ENCODE measurements at regions not wholly inside any gene's neighbourhood (a gene's known extent, or its start where the extent isn't known, plus 50 kb on each side); places are given as distances from the start of the nearest gene placed in this dataset.

- intact Hi-C loops (cut with DNase I), result no loop called here
- no peak for DNase-seq (ENCODE audit: missing footprints)
- ATAC-seq, result no peak
These were observed 409.7 kb upstream of the PRMT6 start for GRCh38 chr1:106646816-106647215.

GRCh38 chr1:106651028-106651762 lies 405.3 kb upstream of the PRMT6 start:
- DNase-seq (ENCODE audit: missing footprints), result no peak
- no peak for ATAC-seq
- intact Hi-C loops (cut with DNase I), result no loop called here

DNA sequence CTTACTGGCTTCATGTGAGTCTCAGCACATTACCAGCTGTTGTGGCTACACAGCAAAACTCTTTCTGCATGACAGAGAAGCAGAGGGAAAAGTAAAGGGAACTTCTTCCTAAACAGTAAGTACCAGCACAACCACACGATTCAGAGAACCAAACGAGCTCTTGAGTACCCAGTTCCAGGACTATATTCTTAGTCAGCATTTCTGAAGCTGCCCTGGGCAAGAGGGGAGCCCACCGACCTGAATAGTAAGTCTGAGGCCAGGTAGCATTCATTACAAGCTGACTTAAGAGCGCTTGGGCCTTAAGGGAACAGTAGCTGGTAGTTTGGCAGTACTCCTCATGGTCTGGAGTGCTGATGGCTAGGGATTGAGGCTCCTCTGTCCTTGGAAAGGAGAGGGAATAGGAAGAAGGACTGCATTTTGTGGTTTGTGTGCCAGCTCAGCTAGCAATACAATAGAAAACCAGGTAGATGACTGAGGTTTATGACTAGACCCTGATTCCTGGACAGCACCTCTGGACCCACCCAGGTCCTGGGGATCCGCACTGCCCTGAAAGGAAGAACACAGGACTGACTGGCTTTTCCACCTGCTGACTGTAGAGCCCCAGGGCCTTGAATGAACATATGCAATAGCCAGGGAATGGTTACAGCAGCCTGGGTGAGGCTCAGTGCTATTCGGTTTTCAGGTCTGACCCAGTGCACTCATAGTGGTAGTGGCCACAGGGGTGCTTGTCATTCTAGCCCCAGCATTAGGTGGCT lies 396.8 kb upstream of the PRMT6 start:
- intact Hi-C loops (cut with DNase I), result no loop called here
- DNase-seq (ENCODE audit: missing footprints) (no peak), ATAC-seq (no peak)

GRCh38 chr1:106675558-106675957 lies 380.9 kb upstream of the PRMT6 start:
- ATAC-seq (no peak), DNase-seq (ENCODE audit: missing footprints) (no peak)

GRCh38 chr1:106676021-106676420 lies 380.5 kb upstream of the PRMT6 start:
- intact Hi-C loops (cut with DNase I), result no loop called here
- ATAC-seq (no peak), DNase-seq (ENCODE audit: missing footprints) (no peak)

More at GRCh38 chr1:106675558-106675957, 380.9 kb upstream of the PRMT6 start:
- intact Hi-C loops (cut with DNase I), result no loop called here

DNA sequence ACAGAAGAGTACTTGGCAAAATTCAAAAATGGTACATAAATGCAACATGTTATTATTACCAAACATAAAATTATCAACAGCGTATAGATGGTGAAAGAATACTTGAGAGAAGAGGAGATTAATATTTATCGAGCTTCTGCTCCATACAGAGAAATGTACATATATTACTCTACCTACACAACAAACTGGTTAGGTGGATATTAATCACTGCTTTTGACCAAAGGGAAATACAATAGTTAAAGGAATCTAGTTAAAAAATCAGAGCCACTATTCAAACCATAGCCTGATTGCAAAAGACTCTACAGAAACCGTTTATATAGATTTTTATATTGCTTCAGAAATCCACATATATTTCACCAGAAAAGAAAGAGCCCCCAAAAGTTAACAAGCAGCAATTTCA lies 379.3 kb upstream of the PRMT6 start:
- DNase-seq (ENCODE audit: missing footprints) (no peak), ATAC-seq (no peak)
- intact Hi-C loops (cut with DNase I), result no loop called here

DNA sequence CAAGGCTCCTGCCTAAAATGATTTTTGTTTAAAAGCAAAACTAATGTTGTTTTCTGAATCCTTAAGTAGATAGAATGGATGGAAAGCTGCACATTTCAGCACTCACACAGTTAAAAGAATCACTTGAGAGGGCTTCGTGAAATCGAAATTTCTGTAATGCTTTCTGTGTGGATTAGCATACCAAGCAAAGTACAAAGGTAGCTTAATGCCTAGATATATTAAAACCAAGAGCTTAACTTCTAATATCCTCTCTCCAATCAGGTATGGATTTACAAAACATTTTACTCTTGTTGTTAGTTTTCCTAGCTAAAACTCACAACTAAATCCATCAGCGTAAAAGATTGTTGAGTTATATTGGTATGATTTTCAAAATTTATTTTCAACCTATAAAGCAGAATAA lies 378.8 kb upstream of the PRMT6 start:
- ATAC-seq (no peak), DNase-seq (ENCODE audit: missing footprints) (no peak)
- intact Hi-C loops (cut with DNase I), result no loop called here

GRCh38 chr1:106678279-106679050 lies 378.0 kb upstream of the PRMT6 start:
- intact Hi-C loops (cut with DNase I), result no loop called here
- DNase-seq (ENCODE audit: missing footprints) (no peak), ATAC-seq (no peak)

DNA sequence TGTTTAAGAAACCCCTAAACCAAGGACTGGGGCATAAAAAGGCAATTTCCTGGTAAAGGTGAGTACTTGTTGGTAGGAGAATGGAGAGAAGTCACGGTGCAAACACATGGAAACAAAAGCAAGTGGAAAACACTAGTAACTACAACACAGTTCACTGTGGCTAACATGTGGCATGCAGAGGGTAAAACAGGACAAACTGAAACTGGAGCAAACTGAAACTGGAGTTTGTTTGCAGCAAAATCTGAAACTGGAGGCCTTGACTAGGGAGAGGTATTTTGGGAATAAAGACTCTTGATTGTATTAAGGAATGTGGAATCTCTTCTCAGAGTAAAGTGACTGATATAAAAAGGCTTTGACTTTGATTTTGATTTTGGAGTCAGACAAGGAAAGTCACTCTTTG lies 376.3 kb upstream of the PRMT6 start:
- no peak for ATAC-seq
- no peak for DNase-seq (ENCODE audit: missing footprints)
- intact Hi-C loops (cut with DNase I), result no loop called here

GRCh38 chr1:106680776-106681344 lies 375.6 kb upstream of the PRMT6 start:
- no peak for ATAC-seq
- intact Hi-C loops (cut with DNase I), result no loop called here
- DNase-seq (ENCODE audit: missing footprints), result no peak

DNA sequence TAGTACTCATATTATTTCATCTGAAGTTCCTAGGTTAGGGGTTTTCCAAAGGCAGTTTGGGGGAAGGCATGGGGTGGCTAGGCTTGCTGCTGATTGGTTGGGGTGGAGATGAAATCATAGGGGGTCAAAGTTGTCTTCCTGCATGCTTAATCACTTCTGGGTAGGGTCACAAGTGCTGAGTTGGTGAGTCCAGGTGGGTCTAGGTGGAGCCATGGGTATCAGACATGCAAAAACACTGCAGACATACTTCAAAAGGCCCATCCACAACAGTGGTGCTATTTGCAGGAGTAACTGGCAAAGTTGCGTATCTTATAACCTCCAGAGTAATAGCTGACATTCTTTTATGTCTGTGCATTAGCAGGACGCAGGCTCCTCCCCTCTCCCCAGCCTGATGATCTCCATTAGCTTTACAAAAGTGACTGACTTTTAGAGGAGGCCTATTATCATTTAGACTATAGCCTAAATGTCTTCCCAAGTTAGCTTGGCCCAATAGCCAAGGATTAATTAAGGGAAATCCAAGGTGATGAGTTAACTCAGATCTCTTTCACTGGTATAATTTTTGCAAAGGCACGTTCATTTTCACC lies 374.4 kb upstream of the PRMT6 start:
- DNase-seq (ENCODE audit: missing footprints) (no peak), ATAC-seq (no peak)
- intact Hi-C loops (cut with DNase I), result no loop called here

DNA sequence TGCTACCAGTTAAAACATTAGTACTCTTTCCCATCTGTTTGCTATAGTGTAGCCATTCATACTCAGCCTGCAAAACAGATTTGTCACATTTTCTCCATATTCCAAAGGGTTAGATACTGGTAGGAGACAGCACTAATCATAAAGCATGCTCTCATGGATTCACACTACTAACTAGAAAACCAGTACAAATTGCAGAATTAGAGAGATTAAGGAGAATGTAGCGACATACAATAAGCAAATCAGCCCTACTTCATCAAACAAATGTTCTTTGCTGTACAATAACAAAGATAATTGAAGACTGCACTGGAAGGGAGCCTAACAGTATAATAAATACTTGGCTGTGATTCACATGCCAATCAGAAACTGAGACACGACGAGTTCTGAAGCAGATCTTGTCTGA lies 368.0 kb upstream of the PRMT6 start:
- intact Hi-C loops (cut with DNase I), result no loop called here
- no peak for ATAC-seq
- DNase-seq (ENCODE audit: missing footprints), result no peak

GRCh38 chr1:106698660-106699059 lies 357.8 kb upstream of the PRMT6 start:
- intact Hi-C loops (cut with DNase I), result no loop called here
- ATAC-seq (no peak), DNase-seq (ENCODE audit: missing footprints) (no peak)

DNA sequence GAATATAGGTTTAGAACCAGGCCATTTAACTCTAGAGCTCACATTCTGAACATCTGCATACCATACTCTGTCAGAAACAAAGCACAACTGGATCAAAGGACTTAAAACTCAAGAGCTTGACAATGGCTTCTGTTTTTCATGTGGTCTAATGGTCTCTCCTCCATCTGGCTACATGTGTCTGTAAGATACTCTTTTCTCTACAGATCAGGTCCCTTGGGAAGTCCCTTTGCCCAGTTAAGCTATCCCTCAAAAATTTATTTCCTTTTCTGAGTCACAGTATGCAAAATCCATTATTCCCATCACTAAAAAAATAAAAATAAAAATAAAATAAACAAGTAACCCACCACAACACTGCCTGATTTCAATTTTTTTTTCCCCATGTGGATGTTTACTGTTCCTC lies 357.0 kb upstream of the PRMT6 start:
- ATAC-seq (no peak), DNase-seq (ENCODE audit: missing footprints) (no peak)
- intact Hi-C loops (cut with DNase I), result no loop called here

- DNase-seq (ENCODE audit: missing footprints) (no peak), ATAC-seq (no peak)
- intact Hi-C loops (cut with DNase I), result no loop called here
These were observed 356.3 kb upstream of the PRMT6 start for GRCh38 chr1:106700211-106700610.

GRCh38 chr1:106705971-106706370 lies 350.5 kb upstream of the PRMT6 start:
- intact Hi-C loops (cut with DNase I), result no loop called here
- DNase-seq (ENCODE audit: missing footprints), result no peak
- ATAC-seq, result no peak

GRCh38 chr1:106717591-106717990 lies 338.9 kb upstream of the PRMT6 start:
- ATAC-seq, result no peak
- intact Hi-C loops (cut with DNase I), result no loop called here

GRCh38 chr1:106721790-106722189 lies 334.7 kb upstream of the PRMT6 start:
- DNase-seq (ENCODE audit: missing footprints), result no peak
- intact Hi-C loops (cut with DNase I), result no loop called here
- ATAC-seq, result no peak

More at GRCh38 chr1:106717591-106717990, 338.9 kb upstream of the PRMT6 start:
- no peak for DNase-seq (ENCODE audit: missing footprints)

- DNase-seq (ENCODE audit: missing footprints) (no peak), ATAC-seq (no peak)
- intact Hi-C loops (cut with DNase I), result no loop called here
These were observed 334.0 kb upstream of the PRMT6 start for GRCh38 chr1:106722466-106722865.
